NCI-H187 (cell line): ENCODE measurements at regions not wholly inside any gene's neighbourhood (a gene's known extent, or its start where the extent isn't known, plus 50 kb on each side); places are given as distances from the start of the nearest gene placed in this dataset.

ENCODE experiments used
- DNase-seq, 2 experiments: peaks; one replicate each; lab custom pipeline; 2025; lab: John Stamatoyannopoulos, UW

DNA sequence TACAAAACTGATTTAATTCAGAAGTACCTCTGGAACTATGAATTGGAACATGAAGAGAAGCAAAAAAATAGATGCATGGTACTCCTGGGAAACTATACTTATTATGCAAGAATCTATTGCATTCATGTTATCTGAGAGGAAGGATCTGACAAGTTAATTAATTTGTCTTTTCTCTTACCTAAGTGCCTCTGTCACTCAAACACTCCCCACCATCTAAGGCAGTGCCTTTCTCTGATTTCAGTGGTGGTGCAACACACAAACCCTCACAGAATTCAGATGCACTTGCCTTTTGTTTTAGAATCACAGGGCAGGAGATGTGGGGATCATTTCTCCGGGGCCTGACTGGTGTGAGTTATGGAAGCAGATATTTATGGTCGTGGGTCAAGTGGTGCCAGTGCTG, 52.5 kb upstream of the C9orf72 start:
- DNase-seq: no peak

DNA sequence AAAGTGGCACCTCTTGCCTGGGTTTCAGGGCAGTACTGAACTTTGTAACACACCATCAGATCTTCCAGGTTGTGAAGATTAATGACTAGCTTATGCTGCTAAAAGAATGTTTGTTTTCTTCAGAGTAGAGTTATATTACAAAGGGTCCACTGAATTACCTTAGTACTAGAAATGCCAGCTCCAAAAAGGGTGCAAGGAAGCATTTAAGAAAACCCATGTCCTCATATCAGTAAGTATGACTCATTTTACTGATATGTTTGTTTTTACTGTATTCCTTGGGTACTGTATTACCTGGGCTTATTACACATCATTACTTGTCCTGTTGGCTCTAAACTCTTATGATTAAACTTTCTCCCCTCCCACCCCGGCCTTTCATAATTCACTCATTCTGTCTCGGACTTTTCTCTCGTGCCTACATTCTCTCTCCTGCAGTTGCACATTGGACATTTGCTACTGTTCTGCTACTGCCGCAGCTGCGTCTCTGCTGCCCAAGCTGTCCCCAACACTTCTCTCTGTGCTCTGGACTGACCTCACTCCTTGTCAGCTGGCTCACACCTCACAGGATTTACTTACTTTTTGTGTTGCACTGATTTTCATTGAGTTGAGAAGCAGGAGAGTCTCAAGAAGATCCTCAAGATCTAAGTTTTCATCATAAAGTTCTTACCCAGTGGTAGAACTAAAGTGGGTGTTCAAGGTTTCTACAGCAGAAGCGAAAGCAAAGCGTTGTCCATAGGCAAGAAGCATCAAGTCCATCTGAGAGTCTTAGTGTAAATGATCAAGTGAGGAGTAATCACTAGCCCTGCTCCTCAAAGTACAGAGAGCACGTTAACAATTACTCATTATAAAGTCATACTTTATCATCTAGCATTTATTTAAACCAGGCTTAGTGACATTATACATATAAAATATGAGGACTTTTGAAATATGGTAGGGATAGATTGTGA, 53.2 kb upstream of the C9orf72 start:
- no peak for DNase-seq

DNA sequence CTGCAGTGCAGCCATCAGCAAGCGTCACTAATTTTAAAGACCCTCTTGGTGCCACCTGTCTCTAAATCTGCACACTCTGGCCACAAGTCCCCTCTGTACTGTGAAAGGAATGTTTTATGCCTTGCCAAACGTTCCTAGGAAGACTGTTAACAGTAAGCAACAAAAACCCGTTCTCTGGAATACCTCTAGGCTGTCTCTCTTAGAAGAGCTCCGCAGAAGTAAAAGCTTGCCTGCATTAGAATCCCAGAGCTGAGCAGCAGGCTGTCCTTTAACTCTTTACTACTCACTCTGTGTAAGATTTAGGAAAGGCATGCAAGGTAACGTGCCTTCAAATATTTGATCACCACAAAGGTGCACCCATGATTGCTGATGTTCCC, 53.9 kb upstream of the C9orf72 start:
- no peak for DNase-seq

DNA sequence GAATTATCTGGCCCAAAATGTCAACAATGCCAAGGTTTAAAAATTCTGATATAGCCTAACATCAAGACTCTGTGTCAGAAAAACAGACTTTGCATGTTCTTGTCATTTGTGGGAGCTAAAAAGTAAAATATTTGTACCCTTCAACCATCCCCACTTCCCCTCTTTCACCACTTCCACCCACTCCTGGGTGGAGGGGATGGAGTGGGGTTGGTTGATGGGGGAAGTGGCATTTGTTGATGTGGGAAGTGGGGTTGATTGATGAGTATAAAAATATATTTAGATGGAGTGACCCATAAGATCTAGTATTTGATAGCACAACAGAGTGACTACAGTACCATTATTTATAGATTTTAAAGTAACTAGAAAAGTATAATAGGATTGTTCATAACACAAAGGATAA, 55.0 kb upstream of the C9orf72 start:
- DNase-seq: no peak

DNA sequence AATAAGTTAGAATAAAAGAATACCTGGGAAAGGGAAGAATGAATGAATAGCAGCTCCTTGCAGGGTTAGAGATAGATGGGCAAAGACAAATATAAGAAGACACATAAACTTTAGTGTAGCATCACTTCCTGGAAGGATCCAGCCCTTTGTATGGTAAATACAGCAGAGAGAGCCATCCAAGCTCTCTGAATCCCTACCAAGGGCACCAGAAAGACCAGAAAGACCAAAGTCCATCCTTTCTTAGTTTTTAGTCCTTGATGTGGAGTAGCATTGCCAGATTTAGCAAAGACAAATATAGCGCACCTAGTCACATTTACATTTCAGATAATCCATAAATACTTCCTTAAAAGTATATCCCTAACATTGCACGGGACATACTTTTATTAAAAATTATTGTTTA, 56.1 kb upstream of the C9orf72 start:
- no peak for DNase-seq

DNA sequence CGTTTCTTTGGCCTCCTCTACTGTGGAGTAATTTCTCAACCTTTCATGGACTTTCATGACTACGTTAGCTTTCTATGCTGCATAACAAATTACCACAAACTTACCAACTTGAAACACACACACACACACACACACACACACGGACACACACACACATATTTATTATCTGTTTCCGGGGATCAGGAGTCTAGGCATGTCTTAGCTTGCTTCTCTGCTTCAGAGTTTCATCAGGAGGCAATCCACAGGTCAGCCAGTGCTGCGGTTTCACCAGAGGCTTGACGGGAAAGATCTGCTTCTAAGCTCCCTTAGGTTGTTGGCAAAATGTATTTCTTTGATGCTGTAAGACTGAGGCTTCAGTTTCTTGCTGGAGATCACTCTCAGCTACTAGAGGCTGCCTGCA, 59.0 kb upstream of the C9orf72 start:
- no peak for DNase-seq

DNA sequence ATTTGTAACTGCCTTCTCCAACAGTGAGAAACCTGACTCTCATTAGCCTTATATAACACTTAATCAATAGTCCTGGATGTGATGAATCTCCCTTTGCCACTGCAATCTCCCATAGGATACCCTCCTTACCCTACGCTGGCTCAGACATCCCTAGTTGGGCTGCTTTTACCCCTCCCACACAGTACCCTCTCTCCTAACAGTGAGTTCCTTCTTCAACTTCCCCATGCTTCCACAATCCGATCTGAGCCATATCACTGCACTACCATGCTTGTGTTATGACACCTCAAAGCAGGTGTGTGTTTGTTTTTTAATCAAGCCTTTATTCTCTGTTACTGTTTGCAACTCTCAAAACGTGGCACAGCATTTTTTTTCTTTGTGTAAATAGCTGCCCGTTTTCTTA, 60.5 kb upstream of the C9orf72 start:
- no peak for DNase-seq

DNA sequence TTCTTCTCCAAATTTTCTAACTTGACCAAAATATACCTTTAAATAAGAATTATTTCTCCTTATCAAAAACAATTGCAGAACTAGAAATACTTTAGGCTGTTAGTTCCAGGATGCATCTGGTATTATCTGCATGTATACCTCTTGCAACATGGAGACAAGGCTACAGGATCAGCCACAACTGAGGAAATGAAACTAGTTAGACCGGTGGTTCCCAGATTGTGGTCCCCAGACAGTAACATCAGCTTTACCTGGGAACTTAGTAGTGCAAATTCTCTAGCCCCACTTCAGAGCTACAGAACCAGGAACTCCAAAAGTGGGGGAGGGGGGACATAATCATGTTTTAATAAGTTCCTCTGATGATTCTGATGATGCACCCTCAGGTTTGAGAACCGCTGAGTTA, 61.6 kb upstream of the C9orf72 start:
- no peak for DNase-seq

DNA sequence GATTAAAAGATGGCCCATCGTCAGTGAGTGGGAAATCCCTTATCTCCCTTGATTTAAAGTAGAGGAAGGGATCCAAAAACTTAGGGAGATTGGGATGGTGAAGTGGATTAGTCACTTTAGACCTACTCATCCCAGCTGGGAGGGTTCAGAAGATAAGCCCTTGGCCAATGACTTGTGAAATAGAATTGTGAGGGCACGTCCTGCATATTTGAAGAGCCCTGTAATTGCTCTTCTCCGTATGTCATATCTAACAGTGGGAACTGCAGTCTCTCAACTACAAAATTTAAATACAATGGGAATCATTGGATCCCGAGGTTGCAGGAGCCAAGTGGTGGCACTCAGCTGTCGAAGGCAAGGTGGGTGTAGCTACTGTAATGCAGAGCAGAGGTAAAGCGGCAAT, 65.4 kb upstream of the C9orf72 start:
- DNase-seq: no peak

DNA sequence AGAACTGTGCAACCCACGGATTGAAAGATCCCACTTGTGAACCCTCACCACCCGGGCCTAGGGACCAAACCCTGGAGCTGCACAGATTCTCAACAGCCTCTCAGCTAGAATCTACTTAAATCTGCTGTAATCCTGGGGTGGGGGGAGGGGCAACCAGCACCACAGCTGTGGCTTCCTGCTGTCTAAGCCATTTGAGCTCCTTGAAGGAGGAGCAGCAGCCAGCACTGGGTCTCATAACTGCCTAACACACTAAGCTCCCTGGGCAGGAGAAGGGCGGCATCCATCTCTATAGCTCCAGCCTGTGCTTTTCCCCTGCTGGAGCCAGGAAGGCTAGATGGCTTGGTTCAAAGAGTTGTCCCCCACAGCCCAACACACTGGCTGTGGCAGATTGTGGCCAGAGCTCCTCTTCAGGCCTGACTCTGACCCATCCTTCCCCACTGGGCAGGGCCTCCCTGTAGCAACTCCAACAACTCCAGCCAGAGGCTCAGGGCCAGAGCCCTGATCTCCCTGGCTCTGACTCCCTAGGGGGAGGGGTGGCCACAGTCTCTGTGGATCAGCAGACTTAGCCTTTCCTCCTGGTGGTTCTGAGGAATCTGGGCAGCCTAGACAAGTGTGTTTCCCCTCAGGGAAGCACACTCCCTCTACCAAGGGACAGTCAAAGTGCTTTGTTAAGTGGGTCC, 72.0 kb upstream of the C9orf72 start:
- no peak for DNase-seq

DNA sequence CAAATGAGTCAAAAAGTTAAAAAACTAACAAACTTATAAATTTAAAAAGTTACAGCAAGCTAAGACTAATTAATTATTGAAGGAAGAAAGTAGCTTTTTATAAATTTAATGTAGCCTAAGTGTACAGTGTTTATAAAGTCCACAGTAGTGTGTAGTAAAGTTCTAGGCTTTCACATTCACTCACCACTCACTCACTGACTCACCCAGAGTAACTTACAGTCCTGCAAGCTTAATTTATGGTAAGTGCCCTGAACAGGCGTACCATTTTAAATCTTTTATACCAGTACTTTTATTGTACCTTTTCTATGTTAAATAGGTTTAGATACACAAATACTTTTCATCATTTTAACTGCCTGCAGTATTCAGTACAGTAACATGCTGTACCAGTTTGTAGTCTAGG, 80.0 kb upstream of the C9orf72 start:
- DNase-seq: no peak

DNA sequence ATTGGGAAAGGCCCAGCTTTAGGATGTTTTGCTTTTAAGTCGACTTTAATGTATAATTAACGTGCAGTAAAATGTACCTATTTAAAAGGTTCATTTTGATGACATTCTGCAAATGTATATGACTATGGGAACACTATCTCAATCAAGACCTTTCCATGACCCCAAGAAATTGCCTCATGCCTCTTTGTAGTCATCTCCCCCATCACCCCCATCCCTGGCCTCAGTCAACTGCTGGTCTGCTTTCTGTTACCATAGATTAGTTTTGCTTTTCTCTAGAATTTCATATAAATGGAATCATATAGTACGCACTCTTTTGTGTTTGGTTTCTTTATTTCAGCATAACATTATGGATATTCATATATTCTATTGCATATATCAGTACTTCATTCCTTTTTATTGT, 80.7 kb upstream of the C9orf72 start:
- no peak for DNase-seq

DNA sequence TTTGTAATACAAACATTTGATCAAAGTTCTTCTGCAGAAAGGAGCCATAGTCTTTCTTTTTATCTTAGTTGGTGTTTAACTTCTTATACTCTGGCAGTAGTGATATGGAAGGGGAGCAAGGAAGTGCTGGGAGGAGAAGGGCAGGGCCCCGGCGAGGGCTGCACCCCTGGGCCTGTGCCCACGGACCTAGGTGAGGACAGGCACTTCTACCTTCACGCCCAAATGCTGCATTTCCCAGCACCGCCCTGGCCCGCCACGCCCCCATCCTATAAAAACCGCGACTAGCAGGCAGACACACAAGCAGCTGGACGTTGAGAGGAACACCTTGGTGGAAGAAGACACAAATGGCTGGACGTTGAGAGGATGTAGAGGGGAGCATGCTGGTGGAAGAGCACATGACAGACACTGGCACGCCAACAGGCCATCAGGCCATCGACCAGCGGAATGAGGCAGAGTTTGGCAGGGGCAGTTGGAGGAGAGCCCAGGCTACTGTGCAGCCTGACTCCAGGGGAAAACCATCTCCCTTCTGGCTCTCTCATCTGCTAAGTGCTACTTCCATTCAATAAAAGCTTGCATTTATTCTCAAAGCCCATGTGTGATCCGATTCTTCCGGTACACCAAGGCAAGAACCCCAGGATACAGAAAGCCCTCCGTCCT, 81.5 kb upstream of the C9orf72 start:
- no peak for DNase-seq

DNA sequence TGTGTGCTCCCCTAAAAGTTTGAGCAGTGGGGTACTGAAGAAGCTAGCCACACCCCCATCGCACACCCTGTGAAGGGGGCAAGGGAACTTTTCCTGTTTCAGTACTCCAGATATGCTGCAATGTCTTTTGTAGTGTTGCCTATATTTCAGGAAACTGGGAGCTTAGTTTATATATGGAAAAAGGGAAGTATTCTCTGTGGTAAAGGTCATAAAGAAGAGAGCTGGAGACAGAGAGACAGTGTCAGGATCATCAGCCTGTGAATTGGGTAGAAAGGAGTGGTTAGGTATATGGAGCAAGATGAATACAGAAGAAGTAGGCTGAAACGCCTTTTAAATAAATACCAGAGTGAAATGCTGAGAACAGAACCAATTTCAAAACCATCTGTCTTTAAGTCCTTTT, 82.2 kb upstream of the C9orf72 start:
- DNase-seq: no peak

DNA sequence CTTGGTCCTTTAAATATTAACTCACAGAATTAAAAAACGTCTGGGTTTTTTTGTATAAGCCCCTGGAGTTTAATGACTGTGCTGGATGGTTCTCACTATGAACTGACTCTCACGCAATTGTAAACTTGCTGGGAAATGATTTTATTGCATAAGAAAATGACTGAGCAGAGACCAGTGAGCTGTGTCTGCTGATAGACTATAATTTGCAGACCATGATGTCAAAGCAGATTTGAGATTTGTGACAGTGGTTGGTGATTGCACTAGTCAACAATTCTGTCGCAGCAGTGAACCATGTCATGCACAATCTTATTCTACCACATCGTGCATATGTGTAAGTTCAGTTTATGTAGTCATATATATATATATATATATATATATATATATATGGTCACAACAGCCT, 85.7 kb upstream of the C9orf72 start:
- no peak for DNase-seq

DNA sequence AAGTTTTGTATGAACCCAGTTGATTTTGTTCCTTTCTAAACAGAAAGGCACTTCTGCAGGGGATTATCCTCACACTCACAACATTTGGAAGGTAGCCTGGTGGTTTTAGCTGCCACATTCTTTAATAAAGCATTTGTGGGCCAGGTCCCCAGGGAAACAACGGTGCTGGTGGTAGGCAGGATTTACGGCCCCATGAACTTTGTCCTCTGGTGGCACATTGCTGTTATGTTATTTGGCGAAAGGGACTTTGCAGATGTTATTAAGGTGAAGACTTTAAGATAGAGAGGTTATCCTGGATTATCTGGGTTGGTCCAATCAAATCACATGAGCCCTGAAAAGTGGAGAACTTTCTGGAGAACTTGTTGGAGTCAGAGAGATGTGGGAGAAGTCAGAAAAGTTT, 86.3 kb upstream of the C9orf72 start:
- no peak for DNase-seq

DNA sequence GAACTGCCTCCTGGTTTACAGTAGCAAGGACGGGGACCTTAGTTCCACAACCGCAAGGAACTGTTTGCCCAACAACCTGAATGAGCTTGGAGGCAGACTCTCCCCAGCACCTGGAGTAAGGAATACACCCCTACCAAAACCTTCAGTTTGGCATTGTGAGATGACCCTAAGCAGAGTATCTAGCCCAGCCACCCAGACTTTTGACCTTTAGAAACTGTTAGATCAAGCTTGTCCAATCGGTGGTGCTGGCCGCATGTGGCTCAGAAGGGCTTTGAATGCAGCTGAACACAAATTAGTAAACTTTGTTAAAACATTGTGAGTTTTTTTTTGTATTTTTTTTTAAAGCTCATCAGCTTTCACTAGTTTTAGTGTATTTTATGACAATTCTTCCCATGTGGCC, 86.9 kb upstream of the C9orf72 start:
- DNase-seq: no peak

DNA sequence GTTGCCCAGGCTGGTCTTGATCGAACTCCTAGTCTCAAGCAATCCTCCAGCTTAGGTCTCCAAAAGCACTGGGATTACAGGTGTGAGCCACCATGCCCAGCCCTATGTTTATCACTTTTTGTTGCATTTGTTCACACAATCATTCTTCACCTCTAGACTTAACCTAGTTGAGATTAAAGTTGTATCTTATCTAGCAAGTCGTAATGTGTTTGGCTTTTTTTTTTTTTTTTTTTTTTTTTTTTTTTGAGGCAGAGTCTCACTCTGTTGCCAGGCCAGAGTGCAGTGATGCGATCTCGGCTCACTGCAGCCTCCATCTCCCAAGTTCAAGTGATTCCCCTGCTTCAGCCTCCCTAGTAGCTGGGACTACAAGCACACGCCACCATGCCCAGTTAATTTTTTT, 90.2 kb upstream of the C9orf72 start:
- no peak for DNase-seq

DNA sequence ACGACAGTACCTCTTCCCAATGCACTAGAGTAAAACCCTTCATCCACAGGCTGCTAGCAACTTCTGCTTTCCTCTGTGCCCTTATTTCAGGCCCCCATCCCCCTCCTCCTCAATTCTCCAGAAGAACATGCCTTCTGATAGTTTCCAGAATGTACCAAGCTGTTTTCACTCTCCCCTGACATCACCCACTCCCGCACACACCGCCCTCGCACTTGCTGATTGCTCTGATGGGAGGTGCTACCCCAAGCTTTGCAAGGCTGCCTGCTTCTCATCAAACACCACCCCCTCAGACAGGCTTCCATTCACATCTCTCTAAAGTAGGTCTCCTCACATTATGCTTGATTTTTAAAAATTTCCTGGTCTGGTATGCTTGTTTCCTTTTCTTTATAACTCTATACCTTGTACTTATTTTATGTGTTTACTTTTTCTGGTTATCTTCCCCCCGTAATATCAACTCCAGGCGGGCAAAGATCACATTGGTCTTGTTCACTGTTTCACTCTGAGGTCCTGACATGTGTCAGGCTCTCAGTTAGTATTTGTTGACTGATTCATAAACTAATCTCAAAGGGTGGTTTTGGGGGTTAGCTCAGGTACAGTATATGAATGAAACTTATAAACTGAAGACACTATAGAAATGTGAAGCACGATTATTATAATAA, 91.0 kb upstream of the C9orf72 start:
- no peak for DNase-seq

DNA sequence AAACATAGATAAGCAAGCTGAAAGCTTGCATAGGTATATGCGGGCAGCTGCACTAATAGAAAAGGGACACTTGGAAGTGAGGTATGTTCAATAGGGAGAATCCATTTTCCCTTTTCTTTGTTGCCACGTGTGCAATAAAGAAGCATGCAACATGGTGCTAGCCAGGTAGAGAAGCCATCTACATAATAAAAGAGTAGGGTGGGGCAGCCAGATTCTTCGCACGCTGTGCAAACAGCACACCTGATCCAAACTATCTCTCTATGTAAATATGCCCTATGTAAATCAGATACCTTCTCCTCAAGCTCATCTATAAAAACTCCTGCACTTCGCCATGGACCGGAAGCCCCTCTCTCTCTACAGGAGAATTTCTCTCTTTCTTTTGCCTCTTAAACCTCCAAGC, 91.9 kb upstream of the C9orf72 start:
- DNase-seq: no peak

DNA sequence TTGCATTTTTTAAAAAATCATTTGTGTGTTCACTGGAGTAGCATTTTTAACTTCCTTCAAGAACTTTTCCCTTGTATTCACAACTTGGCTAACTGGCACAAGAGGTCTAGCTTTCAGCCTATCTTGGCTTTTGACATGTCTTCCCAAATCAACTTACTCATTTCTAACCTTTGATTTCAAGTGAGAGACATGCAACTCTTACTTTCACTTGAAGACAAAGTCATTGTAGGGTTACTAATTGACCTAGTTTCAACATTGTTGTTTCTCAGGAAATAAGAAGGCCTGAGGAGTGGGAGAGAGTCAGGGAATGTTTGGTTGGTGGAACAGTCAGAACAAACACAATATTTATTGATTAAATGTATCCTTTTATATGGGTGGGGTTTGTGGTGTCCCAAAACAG, 95.0 kb upstream of the C9orf72 start:
- DNase-seq: no peak

DNA sequence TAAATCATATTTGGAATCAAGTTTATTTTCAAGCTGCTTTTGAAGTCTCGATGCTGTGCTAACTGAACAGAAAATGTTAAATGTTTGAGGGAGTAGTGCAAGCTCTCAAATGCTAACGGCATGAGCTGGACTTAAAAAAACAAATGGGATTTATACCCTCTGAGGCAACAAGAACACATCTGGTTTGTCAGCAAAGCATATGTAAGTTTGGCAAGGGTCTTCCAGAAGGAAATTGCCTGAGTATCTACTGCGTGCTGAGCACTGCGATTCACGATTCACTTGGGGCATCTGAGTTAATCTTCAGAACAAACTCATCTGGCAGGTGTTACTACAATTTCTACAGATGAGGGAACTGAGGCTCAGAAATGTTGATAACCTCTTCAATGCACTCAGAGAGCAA, 98.4 kb upstream of the C9orf72 start:
- no peak for DNase-seq

DNA sequence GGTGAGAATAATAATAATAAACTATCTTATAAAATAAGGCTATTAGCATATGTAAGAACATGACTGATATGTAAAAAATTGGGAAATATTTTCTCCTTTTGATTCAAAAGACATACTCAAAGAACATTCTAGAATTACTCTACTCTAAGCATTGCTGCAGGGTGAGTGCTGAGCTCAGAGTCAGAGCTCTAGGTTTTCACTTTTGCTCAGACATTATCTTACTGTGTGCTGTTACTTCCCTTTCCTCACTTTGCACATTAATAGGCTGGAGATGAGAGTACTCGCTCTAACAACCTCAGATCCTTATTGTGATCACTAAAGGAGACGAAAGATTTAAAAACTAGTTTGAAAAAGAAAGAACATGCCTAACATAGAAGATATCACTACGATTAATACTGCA, 99.4 kb upstream of the C9orf72 start:
- no peak for DNase-seq
